ENCODE measurements at regions not wholly inside any gene's neighbourhood (a gene's known extent, or its start where the extent isn't known, plus 50 kb on each side); places are given as distances from the start of the nearest gene placed in this dataset.

DNA sequence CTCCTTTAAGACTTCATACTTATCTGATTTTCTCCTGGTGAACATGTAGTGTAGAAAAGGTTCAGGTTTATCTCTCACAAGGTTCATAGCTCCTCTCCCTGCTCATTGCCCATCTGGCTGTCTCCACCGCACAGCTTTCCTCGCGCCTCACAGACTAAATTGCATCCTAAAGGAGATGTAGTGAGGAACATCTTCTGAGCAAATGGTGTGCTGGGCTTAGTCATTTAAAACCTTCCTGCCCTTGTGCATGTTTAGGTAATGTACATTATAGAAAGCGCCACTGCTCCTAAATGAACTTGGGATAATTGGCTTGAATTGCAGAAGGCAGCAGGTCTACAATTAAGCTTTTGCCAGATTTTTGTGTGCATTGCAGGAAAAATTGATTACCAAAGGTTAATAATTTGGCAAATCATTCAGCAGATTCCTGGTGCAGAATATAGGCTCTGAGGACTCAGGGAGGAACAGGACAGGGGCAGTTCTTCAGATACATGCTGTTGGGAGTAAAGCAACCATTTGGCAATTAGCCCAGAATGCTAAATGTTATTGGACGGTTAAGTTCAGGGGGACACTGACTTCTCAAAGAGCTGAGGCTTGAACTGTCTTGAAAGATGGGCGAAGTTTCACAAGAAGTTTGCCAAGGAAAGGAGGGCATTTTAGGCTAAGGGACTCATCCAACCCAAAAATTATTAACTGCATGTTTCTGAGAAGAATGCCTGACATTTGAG, 108.4 kb upstream of the CLDN10 start:
- Mint-ChIP-seq H3K36me3 (ENCODE audit: low read depth) (no peaks in the 10 kb centered on the region), H3K27me3 (ENCODE audit: low read depth) (peaks cover 9% of the 10 kb centered on the region), H3K27ac (no peak overlapping the region), H3K4me1 (ENCODE audit: low read depth) (no peaks in the 10 kb centered on the region), H3K4me3 (no peak overlapping the region), H3K9me3 (no peaks in the 10 kb centered on the region)
- DNase-seq (ENCODE audit: low spot score), result no peak

DNA sequence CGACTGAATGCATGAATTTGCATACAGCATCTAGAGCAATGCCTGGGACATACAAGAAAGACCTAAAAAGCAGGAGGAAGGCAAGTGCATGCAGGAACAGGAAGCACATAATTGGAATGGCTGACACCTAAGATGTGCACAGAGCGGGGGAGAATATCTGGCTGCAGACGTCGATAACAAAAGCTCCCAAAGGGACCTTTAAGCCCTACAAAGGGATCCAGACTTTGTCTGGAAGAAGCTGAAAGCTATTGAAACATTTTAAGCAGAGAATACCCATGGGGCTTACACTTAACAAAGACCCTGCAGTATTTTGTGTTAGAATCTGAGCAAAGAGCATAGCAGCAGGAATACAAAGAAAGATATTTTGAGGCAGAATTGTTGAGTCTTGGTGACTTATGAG, 107.4 kb upstream of the CLDN10 start:
- DNase-seq (ENCODE audit: low spot score), result no peak
- peaks cover 9% of the 10 kb centered on the region for H3K27me3 Mint-ChIP-seq (ENCODE audit: low read depth)
- H3K27ac Mint-ChIP-seq, result no peak overlapping the region
- H3K4me1 Mint-ChIP-seq (ENCODE audit: low read depth), result no peaks in the 10 kb centered on the region
- H3K9me3 Mint-ChIP-seq, result no peaks in the 10 kb centered on the region
- no peaks in the 10 kb centered on the region for H3K36me3 Mint-ChIP-seq (ENCODE audit: low read depth)
- no peak overlapping the region for H3K4me3 Mint-ChIP-seq

DNA sequence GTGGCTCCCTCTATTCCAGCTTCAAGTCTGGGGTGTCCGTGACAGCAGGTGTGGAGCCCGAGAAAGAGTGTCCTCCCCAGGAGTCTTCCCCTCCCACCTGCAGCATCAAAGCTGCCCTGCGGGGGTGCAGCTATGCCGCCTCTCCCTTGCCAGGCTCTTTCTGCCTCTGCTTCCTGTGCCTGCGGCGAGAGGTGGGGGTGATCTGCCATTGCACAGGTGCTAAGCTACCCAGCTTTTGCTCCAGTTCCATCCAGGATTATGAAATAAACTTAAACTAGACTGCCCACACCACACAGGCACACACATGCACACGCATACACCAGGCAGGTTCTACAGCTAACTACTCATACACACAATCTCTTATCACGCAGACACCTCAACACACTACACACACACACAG, 104.7 kb upstream of the CLDN10 start:
- Mint-ChIP-seq H3K27me3 (ENCODE audit: low read depth) (peaks cover 9% of the 10 kb centered on the region), H3K27ac (no peak overlapping the region), H3K4me1 (ENCODE audit: low read depth) (no peaks in the 10 kb centered on the region), H3K36me3 (ENCODE audit: low read depth) (no peaks in the 10 kb centered on the region), H3K4me3 (no peak overlapping the region), H3K9me3 (no peaks in the 10 kb centered on the region)
- no peak for DNase-seq (ENCODE audit: low spot score)

DNA sequence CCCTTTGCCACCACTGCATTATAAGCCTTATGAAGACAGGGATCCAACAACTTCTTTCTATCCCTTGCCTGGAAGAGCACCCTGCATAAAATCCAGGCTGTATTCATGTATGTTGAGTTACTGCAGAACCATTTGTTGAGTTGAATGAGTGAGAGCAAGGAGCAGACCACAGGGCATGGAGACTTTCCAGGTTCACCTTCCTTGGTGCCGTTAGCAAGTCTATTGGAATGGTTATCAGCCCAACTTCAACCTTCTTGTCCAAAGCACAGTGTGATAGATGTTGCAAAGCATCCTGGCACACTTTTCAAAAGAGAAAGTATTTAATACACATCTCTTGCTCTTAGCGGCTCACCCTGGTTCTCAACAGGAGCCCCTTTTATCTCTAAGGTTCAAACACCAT, 100.9 kb upstream of the CLDN10 start:
- Mint-ChIP-seq H3K4me3 (no peak overlapping the region), H3K36me3 (ENCODE audit: low read depth) (no peaks in the 10 kb centered on the region), H3K27ac (no peak overlapping the region), H3K9me3 (no peaks in the 10 kb centered on the region), H3K27me3 (ENCODE audit: low read depth) (peaks cover 13% of the 10 kb centered on the region), H3K4me1 (ENCODE audit: low read depth) (peaks cover 6% of the 10 kb centered on the region)
- DNase-seq (ENCODE audit: low spot score), result no peak

DNA sequence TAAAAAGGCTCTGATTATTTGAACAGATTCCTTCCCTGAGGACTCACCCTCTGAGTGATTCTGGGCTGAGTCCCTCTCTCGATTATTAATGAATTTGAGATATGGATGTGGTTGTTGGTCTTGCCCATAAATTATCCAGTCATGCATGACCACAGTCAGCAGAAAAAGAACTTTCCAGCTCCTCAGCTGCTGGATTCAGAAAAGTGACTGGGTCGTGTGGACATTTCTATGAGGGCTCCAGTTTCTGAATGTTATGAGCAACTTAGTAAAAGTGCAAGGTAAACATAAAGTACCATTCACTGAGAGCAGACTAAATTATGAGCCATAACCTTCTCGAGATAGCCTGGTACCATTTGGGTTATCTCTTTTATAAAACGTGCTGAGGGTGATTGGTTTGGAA, 100.1 kb upstream of the CLDN10 start:
- DNase-seq (ENCODE audit: low spot score), result no peak
- H3K36me3 Mint-ChIP-seq (ENCODE audit: low read depth), result no peaks in the 10 kb centered on the region
- no peaks in the 10 kb centered on the region for H3K9me3 Mint-ChIP-seq
- H3K27ac Mint-ChIP-seq, result no peak overlapping the region
- no peak overlapping the region for H3K4me3 Mint-ChIP-seq
- H3K4me1 Mint-ChIP-seq (ENCODE audit: low read depth), result peaks cover 13% of the 10 kb centered on the region
- peaks cover 12% of the 10 kb centered on the region for H3K27me3 Mint-ChIP-seq (ENCODE audit: low read depth)

DNA sequence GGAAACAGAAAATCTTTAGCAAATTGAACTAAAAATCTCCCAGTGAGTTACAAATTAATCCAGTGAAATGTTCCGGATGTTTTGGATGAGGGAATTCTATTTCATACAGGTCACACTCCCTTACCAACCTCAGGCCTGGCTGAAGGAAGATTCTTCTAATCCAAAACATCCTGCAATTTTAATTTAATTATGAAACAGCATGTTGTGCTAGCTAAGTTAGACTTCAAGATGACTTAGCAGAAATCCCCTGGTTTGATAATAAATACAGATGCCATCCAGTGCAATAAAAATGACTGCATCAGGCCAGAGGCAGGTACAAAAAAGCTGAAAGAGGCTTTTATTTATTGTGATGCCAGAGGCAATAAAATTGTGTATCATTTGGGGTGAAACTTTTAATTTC, 96.7 kb upstream of the CLDN10 start:
- no peaks in the 10 kb centered on the region for H3K36me3 Mint-ChIP-seq (ENCODE audit: low read depth)

DNA sequence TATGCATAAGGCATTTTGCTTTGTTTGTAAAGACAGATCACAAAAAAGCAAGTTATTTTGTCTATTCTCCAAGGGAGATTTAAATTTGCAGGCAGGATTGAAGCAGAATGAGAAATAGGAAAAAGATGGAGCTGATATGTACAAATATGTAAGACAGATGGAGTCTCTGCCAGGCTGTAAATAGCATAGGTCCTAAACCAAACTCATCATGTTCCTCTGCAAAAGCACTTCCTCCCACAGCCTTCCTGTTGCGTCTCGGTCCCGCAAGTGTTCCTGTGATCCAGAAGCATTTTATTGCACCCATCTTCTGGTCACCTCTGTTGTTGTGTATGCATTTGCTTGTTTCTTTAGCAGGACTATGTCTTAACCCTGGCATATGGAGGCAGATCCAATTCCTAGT, 95.7 kb upstream of the CLDN10 start:
- Mint-ChIP-seq H3K27me3 (ENCODE audit: low read depth) (peaks cover 12% of the 10 kb centered on the region), H3K36me3 (ENCODE audit: low read depth) (no peaks in the 10 kb centered on the region), H3K9me3 (peaks cover 22% of the 10 kb centered on the region), H3K4me3 (peak overlapping the region; percentile 62), H3K4me1 (ENCODE audit: low read depth) (peaks cover 14% of the 10 kb centered on the region), H3K27ac (no peak overlapping the region)
- no peak for DNase-seq (ENCODE audit: low spot score)

More for the DNA sequence above, 96.7 kb upstream of the CLDN10 start:
- Mint-ChIP-seq H3K4me1 (ENCODE audit: low read depth) (peaks cover 14% of the 10 kb centered on the region), H3K27ac (no peak overlapping the region), H3K27me3 (ENCODE audit: low read depth) (peaks cover 12% of the 10 kb centered on the region), H3K4me3 (no peak overlapping the region), H3K9me3 (peaks cover 22% of the 10 kb centered on the region)
- DNase-seq (ENCODE audit: low spot score), result no peak

DNA sequence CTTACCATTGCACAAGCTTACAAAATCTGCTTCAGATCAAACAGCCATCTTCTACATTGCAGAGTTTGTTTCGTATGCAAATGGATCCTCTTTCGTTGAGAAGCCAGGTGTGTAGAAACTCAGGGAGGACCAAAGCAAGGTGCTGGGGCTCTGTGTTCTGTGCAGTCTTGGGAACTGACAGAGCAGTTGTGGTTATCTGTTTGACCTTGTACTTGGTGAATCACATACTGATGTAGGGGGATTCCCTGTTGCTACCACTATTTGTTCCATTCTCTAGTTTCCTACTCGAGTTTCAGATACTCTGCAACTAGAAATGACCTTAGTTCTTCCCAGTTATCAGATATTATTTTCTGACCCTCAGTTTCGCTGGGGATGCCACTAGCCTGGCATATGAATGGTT, 95.2 kb upstream of the CLDN10 start:
- peaks cover 12% of the 10 kb centered on the region for H3K27me3 Mint-ChIP-seq (ENCODE audit: low read depth)
- H3K27ac Mint-ChIP-seq, result no peak overlapping the region
- H3K36me3 Mint-ChIP-seq (ENCODE audit: low read depth), result no peaks in the 10 kb centered on the region
- DNase-seq (ENCODE audit: low spot score), result no peak
- peaks cover 22% of the 10 kb centered on the region for H3K9me3 Mint-ChIP-seq
- H3K4me1 Mint-ChIP-seq (ENCODE audit: low read depth), result peaks cover 14% of the 10 kb centered on the region
- H3K4me3 Mint-ChIP-seq, result no peak overlapping the region

DNA sequence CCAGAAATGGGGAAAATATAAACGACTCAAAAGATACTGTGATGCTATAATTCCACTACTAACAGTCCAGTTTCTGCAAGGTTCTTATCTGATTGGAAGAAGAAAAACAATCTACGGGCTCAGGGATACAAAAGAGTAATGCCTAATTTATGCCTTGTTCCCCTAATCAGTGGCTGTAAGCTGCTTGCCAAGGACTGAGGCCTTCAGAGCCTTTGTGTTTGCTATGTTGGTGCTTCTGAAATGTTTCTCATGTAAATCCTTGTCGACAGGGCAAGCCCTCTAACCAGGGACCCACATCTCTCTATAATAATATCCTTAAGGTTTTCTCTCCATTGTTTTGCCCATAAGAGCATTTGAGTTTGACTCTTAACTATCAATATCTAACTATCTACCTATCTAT, 89.7 kb upstream of the CLDN10 start:
- Mint-ChIP-seq H3K27me3 (ENCODE audit: low read depth) (no peaks in the 10 kb centered on the region), H3K9me3 (peaks cover 22% of the 10 kb centered on the region), H3K4me3 (no peak overlapping the region), H3K27ac (no peak overlapping the region), H3K4me1 (ENCODE audit: low read depth) (no peaks in the 10 kb centered on the region), H3K36me3 (ENCODE audit: low read depth) (no peaks in the 10 kb centered on the region)
- no peak for DNase-seq (ENCODE audit: low spot score)

DNA sequence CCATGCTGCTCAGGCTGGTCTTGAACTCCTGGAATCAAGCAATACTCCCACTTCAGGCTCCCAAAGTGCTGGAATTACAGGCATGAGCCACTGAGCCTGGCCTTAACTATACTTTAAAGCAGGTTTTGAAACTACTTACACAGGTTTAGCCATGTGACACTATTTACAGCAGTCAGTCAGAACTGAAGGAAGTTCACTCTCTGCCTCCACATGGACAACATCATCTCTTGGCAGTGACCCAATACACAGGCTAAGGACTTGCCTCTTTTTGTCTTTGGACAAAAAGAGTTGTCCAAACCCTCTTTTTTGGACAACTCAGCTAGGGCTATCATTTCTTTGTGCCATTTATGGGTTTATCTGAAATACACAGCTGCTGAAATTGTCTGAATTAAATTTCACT, 89.0 kb upstream of the CLDN10 start:
- peaks cover 2% of the 10 kb centered on the region for H3K27me3 Mint-ChIP-seq (ENCODE audit: low read depth)
- peaks cover 16% of the 10 kb centered on the region for H3K9me3 Mint-ChIP-seq
- H3K4me3 Mint-ChIP-seq, result no peak overlapping the region
- no peaks in the 10 kb centered on the region for H3K4me1 Mint-ChIP-seq (ENCODE audit: low read depth)
- H3K36me3 Mint-ChIP-seq (ENCODE audit: low read depth), result no peaks in the 10 kb centered on the region
- H3K27ac Mint-ChIP-seq, result no peak overlapping the region
- no peak for DNase-seq (ENCODE audit: low spot score)

DNA sequence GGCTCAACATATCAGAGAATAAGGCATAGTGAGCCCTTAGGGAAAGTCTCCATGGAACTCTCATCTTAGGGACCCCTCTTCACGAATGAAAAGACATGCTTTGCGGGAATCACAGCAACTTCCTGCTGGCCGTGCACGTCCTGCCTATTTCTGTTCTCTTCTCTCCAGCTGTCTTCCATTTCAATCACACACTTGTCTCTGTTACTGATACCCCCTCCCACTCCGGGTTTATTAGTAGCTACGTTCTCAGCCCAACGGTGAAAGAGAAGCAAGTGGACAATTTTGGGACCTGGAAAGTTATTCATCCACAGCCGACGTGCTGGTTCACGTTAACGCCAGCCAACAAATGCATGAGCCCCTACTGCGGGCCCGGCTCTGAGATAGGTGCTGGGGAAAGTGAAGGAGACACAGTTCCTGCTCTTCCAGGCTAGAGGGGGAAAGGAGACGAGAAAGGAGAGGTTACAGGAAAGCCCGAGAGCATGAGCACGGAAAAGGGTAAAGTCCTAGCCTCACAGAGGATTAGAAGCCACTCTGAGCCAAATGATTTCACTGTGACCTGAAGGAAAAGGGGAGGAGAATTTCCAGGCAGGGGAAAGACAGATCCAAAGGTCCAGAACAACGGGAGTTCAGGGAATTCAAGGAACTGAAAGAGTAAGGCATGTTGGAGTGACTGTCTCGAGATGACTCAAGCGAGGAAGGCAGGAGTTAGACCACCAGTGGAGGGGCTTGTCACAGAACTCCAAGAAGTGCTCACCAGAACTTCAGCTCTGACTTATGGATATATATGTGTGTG, 81.8 kb upstream of the CLDN10 start:
- Mint-ChIP-seq H3K27me3 (ENCODE audit: low read depth) (peaks cover 2% of the 10 kb centered on the region), H3K36me3 (ENCODE audit: low read depth) (no peaks in the 10 kb centered on the region), H3K4me3 (no peak overlapping the region), H3K4me1 (ENCODE audit: low read depth) (no peaks in the 10 kb centered on the region), H3K27ac (no peak overlapping the region), H3K9me3 (no peaks in the 10 kb centered on the region)
- no peak for DNase-seq (ENCODE audit: low spot score)

DNA sequence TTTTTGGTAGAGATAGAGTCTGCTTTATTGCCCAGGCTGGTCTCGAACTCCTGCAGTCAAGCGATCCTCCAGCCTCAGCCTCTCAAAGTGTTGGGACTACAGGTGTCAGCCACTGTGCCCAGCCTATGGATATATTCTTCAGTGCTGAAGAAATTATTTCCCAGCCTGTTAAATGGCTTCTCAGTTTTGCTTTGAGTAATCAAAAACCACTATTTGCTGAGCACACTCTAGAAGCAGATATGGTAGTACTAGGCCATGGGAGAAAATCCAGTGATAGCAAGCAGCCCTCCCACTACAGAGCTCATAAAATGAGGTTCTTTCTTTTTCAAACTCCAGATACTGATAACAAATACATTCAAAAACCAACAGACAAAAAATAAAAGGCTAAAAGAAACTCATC, 80.6 kb upstream of the CLDN10 start:
- Mint-ChIP-seq H3K27me3 (ENCODE audit: low read depth) (peaks cover 3% of the 10 kb centered on the region), H3K4me3 (no peak overlapping the region), H3K27ac (no peak overlapping the region), H3K36me3 (ENCODE audit: low read depth) (no peaks in the 10 kb centered on the region), H3K4me1 (ENCODE audit: low read depth) (no peaks in the 10 kb centered on the region), H3K9me3 (no peaks in the 10 kb centered on the region)
- DNase-seq (ENCODE audit: low spot score), result no peak

DNA sequence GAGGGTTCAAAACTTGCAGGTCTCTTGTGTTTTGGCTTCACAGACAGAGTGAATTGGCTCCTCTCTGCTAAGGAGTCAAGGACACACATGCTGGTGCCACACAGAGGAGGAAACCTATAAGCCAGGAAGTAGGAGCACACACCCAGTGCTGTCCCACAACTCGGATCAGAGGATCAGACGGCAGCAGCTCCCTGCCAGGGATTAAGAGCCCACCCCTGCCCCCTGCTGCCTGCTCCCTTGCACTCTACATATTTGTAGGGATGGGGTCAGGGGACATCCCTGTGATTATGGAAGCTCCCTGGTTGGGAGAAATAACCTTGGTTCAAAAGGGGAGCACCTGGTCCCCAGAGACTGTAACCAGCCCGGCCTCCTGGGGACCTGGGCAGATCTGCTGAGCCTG, 77.5 kb upstream of the CLDN10 start:
- Mint-ChIP-seq H3K9me3 (no peaks in the 10 kb centered on the region), H3K4me3 (no peak overlapping the region), H3K4me1 (ENCODE audit: low read depth) (peaks cover 9% of the 10 kb centered on the region), H3K27ac (no peak overlapping the region), H3K36me3 (ENCODE audit: low read depth) (no peaks in the 10 kb centered on the region), H3K27me3 (ENCODE audit: low read depth) (peaks cover 8% of the 10 kb centered on the region)
- DNase-seq (ENCODE audit: low spot score), result no peak

DNA sequence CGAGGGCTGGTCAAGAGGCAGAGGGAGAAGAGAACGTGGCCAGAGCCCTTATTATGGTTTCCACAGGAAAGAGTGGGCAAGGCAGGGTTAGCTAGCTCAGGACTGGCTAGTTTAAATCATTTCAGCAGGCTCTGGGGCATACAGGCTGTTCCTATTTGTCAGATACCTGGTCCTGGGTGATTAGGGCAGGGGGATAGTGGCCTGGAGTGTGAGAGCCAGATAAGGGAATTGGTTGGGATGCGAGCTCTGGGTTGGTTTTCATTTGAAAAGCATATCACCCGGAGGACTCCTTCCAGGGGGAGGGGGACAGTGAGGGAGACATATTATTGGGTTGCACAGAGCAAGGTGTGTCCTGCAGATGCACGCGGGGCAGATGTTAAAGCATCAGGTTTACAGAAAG, 75.3 kb upstream of the CLDN10 start:
- Mint-ChIP-seq H3K36me3 (ENCODE audit: low read depth) (no peaks in the 10 kb centered on the region), H3K4me3 (no peak overlapping the region)

More for the DNA sequence above, 75.3 kb upstream of the CLDN10 start:
- no peak for DNase-seq (ENCODE audit: low spot score)
- Mint-ChIP-seq H3K9me3 (no peaks in the 10 kb centered on the region), H3K27me3 (ENCODE audit: low read depth) (peaks cover 11% of the 10 kb centered on the region), H3K27ac (no peak overlapping the region), H3K4me1 (ENCODE audit: low read depth) (peaks cover 16% of the 10 kb centered on the region)

Measured in T-helper 2 cell treated with Interferon-gamma antibody and Interleukin-4, amounts not matched to agents 5 μg/mL and 100 μg/mL, for 36 hours (primary cell).